22Rv1 (cell line): ENCODE measurements at regions not wholly inside any gene's neighbourhood (a gene's known extent, or its start where the extent isn't known, plus 50 kb on each side); places are given as distances from the start of the nearest gene placed in this dataset.
A peak's percentile ranks its signal among the peaks of the same experiment; 100 is the strongest.

ENCODE experiments used
- H3K27ac ChIP-seq: fragments of 450-650 bp; 2 replicates; pipeline ENCODE4 v1.5.1; 2017
- ZFX ChIP-seq: fragments of 450-650 bp; IDR thresholded peaks from 2 replicates; pipeline ENCODE4 v1.6.1; 2017; ENCODE audit warnings: antibody characterized with exemption, borderline replicate concordance
- TF ChIP-seq, protein P1 (sequence below): fragments of 450-650 bp; IDR thresholded peaks from 2 replicates; pipeline ENCODE4 v1.5.1; 2017; ENCODE audit warnings: mild to moderate bottlenecking

DNA sequence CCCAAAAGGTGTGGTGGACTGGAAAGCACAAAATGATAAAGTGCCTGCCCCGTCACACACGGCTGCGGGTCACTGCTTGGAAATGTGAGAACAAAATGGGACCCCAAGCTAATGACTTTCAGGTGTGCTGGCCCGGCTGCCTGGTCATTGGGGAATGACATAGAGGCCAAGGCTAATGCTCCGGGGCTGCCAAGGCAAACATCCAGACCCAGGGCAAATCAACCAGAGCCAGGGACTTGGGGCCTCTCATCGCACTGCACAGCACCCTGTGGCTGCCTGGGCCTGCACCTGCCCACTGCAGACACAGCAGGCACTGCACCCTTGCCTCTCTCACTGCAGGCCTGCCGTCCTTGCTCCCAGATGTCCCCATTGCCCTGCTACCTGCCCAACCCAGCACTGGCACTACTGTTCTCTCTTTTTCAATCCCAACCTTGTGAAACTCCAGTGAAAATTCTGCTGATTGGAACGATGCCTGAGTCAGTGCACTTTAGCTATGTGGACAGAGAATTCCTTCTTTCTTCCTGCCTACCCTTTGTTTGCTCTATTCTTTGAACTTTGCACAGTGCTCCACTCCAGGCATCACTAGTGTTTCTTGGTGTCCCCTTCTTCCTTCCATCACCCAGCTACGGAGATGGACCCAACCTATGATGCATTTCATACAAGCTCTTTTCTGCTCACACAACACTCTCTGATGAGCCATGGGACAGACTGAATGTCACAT is 849.5 kb downstream of the MAFB start:
- H3K27ac ChIP-seq, result no peak overlapping the region
- TF ChIP-seq, protein P1, sequence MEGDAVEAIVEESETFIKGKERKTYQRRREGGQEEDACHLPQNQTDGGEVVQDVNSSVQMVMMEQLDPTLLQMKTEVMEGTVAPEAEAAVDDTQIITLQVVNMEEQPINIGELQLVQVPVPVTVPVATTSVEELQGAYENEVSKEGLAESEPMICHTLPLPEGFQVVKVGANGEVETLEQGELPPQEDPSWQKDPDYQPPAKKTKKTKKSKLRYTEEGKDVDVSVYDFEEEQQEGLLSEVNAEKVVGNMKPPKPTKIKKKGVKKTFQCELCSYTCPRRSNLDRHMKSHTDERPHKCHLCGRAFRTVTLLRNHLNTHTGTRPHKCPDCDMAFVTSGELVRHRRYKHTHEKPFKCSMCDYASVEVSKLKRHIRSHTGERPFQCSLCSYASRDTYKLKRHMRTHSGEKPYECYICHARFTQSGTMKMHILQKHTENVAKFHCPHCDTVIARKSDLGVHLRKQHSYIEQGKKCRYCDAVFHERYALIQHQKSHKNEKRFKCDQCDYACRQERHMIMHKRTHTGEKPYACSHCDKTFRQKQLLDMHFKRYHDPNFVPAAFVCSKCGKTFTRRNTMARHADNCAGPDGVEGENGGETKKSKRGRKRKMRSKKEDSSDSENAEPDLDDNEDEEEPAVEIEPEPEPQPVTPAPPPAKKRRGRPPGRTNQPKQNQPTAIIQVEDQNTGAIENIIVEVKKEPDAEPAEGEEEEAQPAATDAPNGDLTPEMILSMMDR, result no peak
- TF ChIP-seq ZFX, result no peak

DNA sequence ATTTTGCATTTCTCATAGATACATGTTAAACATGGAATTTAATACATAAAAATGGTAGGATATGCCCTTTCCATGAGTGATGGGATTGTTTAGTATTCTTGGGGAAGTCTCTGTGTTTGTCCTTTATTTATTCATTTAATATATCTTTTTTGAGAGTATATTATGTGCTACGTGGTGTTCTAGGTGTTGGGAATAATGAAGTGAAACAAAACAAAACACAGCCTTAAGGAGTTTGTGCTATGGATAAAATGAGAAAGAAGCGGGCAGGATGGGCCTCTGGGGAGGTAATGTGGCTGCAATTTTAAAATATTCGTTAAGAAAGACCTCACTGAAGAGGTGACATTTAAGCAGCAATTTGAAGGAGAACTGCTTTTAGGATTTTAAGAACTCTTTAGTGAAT is 851.5 kb downstream of the MAFB start:
- H3K27ac ChIP-seq, result no peak overlapping the region
- TF ChIP-seq ZFX, result no peak
- TF ChIP-seq, protein P1, result no peak

DNA sequence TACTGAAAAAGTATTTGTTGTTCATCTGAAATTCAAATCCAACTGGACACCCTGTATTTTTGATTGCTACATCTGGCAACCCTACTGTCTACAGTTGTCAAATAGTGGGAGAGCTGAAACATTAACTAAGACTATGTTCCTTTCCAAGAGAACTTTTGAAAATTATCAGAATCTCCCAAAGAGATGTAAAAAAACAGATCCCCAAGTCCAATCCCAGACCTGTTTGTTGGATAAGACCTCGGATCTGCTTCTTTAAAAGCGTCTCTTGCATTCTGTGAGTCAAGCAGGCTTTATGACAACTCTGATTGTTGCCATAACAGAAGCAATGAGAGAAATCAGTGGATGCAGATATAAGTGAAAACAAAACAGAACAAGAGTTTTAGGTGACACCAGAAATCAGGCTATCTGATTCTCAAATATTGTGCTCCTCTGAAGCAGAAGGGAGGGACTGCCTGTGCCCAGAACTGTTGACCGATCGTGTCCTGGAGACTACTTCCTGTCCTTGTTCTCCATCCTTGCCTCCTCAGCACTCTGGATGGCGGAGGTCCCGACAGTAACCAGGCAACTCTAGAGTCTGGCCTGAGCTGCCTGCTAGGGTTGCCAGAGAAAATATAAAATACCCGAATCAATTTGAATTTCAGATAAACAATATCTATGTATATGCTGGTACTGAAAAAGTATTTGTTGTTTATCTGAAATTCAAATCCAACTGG is 853.8 kb downstream of the MAFB start:
- TF ChIP-seq, protein P1, result no peak
- no peak for TF ChIP-seq ZFX
- no peak overlapping the region for H3K27ac ChIP-seq

DNA sequence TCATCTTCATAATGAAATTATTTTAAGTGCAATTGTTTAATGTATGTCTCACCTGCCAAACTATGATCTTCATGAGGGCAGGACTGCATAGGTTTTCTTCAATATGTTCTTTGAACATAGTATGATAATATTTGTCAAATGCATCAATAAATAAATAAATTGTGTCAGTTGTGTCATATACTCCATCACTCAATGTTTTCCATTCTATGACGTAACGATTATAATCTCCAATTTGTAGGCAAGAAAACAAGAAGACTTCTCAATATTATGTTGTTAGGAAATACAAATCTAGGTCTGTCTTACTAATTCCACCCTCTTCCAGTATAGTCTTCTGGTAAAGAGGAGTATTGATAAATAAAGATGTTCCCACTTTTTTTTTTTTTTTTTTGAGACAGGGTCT is 858.1 kb downstream of the MAFB start:
- no peak for TF ChIP-seq ZFX
- TF ChIP-seq, protein P1, result no peak

DNA sequence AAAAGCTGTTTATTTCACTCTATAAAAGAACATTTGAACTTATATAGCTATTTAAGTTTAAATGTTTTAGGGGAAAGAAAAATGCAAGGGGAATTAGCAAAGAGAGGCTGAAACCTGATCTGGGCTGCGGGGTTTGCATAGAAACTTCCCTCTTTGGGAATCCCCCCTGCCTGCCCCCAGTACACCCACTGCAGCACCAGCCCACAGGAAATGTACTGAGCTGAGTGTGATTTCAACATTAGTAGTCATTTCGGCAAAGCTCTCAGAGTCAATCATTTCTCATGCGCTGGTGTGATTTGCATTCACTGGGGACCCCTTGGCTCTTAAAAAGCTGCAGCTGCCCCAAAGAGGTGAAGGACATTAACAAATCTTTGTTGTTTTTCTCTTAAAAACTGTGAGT is 859.4 kb downstream of the MAFB start:
- TF ChIP-seq, protein P1, result no peak
- TF ChIP-seq ZFX, result no peak
- no peak overlapping the region for H3K27ac ChIP-seq

More for the DNA sequence above, 858.1 kb downstream of the MAFB start:
- H3K27ac ChIP-seq, result no peak overlapping the region

DNA sequence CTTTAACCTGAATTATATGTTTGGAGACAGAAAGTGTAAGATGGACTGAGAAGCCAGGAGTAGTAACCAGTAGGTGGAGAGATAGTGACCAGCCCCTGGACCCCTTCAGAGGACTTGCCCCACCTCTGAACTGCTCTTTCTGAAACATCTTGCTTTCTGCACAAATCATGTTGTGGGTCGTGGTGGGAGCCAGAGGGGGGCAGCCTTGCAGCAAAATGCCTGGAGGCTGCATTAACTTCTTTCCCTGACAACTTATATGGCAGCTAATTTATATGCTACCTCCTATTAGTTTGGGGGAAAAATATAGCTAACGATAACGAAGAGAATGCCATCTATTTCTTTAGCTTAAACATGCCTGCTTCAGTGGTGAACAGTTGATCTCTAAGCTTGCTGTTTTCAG is 859.8 kb downstream of the MAFB start:
- no peak overlapping the region for H3K27ac ChIP-seq
- TF ChIP-seq, protein P1, result peak; percentile 8; the same call in 1 of the 2 replicates
- TF ChIP-seq ZFX, result no peak

DNA sequence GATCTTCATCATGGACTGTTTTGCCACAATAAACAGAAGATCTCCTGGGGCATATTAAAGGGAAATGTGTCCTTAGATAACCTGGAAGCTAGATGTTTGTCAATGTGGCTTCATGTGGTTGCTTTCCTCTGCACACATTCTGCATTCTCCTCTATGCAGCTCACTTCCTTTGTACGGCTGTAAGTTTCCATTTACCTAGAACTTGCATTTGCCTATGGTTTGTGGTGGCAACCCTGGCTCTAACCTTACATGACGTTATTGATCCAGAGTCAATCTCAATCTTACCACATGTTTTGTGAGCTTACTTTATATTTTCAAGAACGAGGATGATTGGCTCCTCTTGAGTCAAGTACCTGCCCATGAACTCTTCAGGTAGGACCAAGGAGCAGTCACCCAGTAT is 863.1 kb downstream of the MAFB start:
- TF ChIP-seq ZFX, result no peak
- TF ChIP-seq, protein P1, result no peak
- H3K27ac ChIP-seq, result no peak overlapping the region
